ENCODE measurements at regions not wholly inside any gene's neighbourhood (a gene's known extent, or its start where the extent isn't known, plus 50 kb on each side); places are given as distances from the start of the nearest gene placed in this dataset.

- no peak for ATAC-seq
- ChIA-PET POLR2A (no interaction called here), CTCF (no interaction called here)
- DNase-seq (ENCODE audit: low read depth, low spot score) = no peak
- TF ChIP-seq TCF7L2 (IDR thresholded peaks at IDR 0.05; ENCODE audit: low read depth, low read length) (no peak), CTCF (IDR thresholded peaks at IDR 0.05) (no peak), REST (IDR thresholded peaks at IDR 0.05; ENCODE audit: insufficient read depth in 1 of 2, low read depth in 2 of 2, low read length in 1 of 2) (no peak), SIN3A (IDR thresholded peaks at IDR 0.05; ENCODE audit: borderline replicate concordance, insufficient read depth, low read depth, low read length) (no peak), POLR2AphosphoS5 (IDR thresholded peaks at IDR 0.05; ENCODE audit: low read depth, low read length) (no peak)
- H3K27me3 ChIP-seq (ENCODE audit: control insufficient read depth, insufficient read depth, low read length) = no peaks in the 10 kb centered on the region
- no peak overlapping the region for H3K4me3 ChIP-seq (ENCODE audit: low read depth in 2 of 2, low read length in 2 of 2)
- no peak overlapping the region for H3K27ac ChIP-seq (ENCODE audit: low read length)
- in situ Hi-C loops (cut with HindIII; ENCODE audit: low pct_unique_long_range_greater_than_20kb, low sequenced_read_pairs) (no loop called here), intact Hi-C loops (cut with micrococcal nuclease; ENCODE audit: unreplicated experiment) (no loop called here)
- no peaks in the 10 kb centered on the region for H3K36me3 ChIP-seq (ENCODE audit: control insufficient read depth, insufficient read depth, low read length)
- BruUV-seq (replicated peaks) = no TSS peak
- H3K9me3 ChIP-seq (ENCODE audit: control insufficient read depth, insufficient read depth, low read depth, low read length) = no peaks in the 10 kb centered on the region
- H3K4me1 ChIP-seq (ENCODE audit: control insufficient read depth, insufficient read depth, low read length) = no peaks in the 10 kb centered on the region
Measured at GRCh38 chr7:104960741-104961448, 53.1 kb upstream of the KMT2E start.

GRCh38 chr7:104961821-104962220 is 52.2 kb upstream of the KMT2E start:
- ChIA-PET POLR2A (interaction anchor here (0.6 kb wide), 1 partner anchor 17 kb away, joined by 5 read pairs; no protein-coding TSS in a partner anchor), CTCF (interaction anchor here (1.4 kb wide), 1 partner anchor 19 kb away, joined by 4 read pairs; no protein-coding TSS in a partner anchor)
- Histone ChIP-seq H3K36me3 (ENCODE audit: control insufficient read depth, insufficient read depth, low read length) (no peaks in the 10 kb centered on the region), H3K4me1 (ENCODE audit: control insufficient read depth, insufficient read depth, low read length) (no peaks in the 10 kb centered on the region), H3K9me3 (ENCODE audit: control insufficient read depth, insufficient read depth, low read depth, low read length) (no peaks in the 10 kb centered on the region), H3K27me3 (ENCODE audit: control insufficient read depth, insufficient read depth, low read length) (no peaks in the 10 kb centered on the region), H3K4me3 (ENCODE audit: low read depth in 2 of 2, low read length in 2 of 2) (no peak overlapping the region), H3K27ac (ENCODE audit: low read length) (no peak overlapping the region)
- DNase-seq (ENCODE audit: low read depth, low spot score) (no peak), ATAC-seq (no peak)
- intact Hi-C loops (cut with micrococcal nuclease; ENCODE audit: unreplicated experiment) = no loop called here
- in situ Hi-C loops (cut with HindIII; ENCODE audit: low pct_unique_long_range_greater_than_20kb, low sequenced_read_pairs) = no loop called here
- TF ChIP-seq CTCF (IDR thresholded peaks at IDR 0.05) (no peak), REST (IDR thresholded peaks at IDR 0.05; ENCODE audit: insufficient read depth in 1 of 2, low read depth in 2 of 2, low read length in 1 of 2) (no peak), TCF7L2 (IDR thresholded peaks at IDR 0.05; ENCODE audit: low read depth, low read length) (no peak), POLR2AphosphoS5 (IDR thresholded peaks at IDR 0.05; ENCODE audit: low read depth, low read length) (no peak), SIN3A (IDR thresholded peaks at IDR 0.05; ENCODE audit: borderline replicate concordance, insufficient read depth, low read depth, low read length) (no peak)
- no TSS peak for BruUV-seq (replicated peaks)
